Keratinocyte (primary cell): ENCODE measurements at regions not wholly inside any gene's neighbourhood (a gene's known extent, or its start where the extent isn't known, plus 50 kb on each side); places are given as distances from the start of the nearest gene placed in this dataset.

Experiments used
- DNase-seq: peaks from one replicate; pipeline ENCODE4 v3.0.0-alpha.2; 2011; ENCODE audit warnings: low read depth, missing footprints, low spot score
- FAIRE-seq: peaks from 2 replicates; lab custom pipeline; 2011; peaks lifted over from hg19 to GRCh38; lab: Jason Lieb, UNC
- H2AFZ ChIP-seq: 2 replicates; pipeline ENCODE4 v1.6.0; 2012; ENCODE audit warnings: low read length, control low read depth, inconsistent platforms; ENCODE audit not compliant: control insufficient read depth
- H3K27ac ChIP-seq: 2 replicates; pipeline ENCODE4 v1.5.1; 2011; ENCODE audit warnings: low read length; ENCODE audit not compliant: control insufficient read depth, insufficient read depth
- H3K27me3 ChIP-seq: 3 replicates; pipeline ENCODE4 v1.6.0; 2011; ENCODE audit warnings: low read length; ENCODE audit not compliant: control insufficient read depth, insufficient read depth; ENCODE audit errors: extremely low read depth
- H3K36me3 ChIP-seq, 2 experiments: 2 replicates in 1 of 2; 3 replicates in 1 of 2; pipeline ENCODE4 v1.5.1; 2011; ENCODE audit warnings: low read length in 2 of 2, mild to moderate bottlenecking in 1 of 2; ENCODE audit not compliant: control insufficient read depth in 2 of 2, insufficient read depth in 2 of 2; ENCODE audit errors: extremely low read depth in 1 of 2
- H3K4me1 ChIP-seq: 3 replicates; pipeline ENCODE4 v1.5.1; 2011; ENCODE audit warnings: low read length; ENCODE audit not compliant: control insufficient read depth, insufficient read depth; ENCODE audit errors: extremely low read depth
- H3K4me2 ChIP-seq: 3 replicates; pipeline ENCODE4 v1.6.0; 2011; ENCODE audit warnings: low read depth, low read length; ENCODE audit not compliant: control insufficient read depth, insufficient read depth; ENCODE audit errors: extremely low read depth
- H3K4me3 ChIP-seq, 3 experiments: fragments of 200-600 bp in 1 of 3; sonication (generic) in 1 of 3; 2 replicates in 2 of 3; 3 replicates in 1 of 3; pipeline ENCODE4 v1.5.1; 2011 to 2016; ENCODE audit warnings: low read length in 3 of 3, mild to moderate bottlenecking in 3 of 3, control low read depth in 2 of 3, inconsistent platforms in 1 of 3, low read depth in 1 of 3, mixed read lengths in 1 of 3, mixed run types in 1 of 3, moderate library complexity in 1 of 3; ENCODE audit not compliant: control insufficient read depth in 2 of 3, insufficient read depth in 2 of 3; ENCODE audit errors: extremely low read depth in 1 of 3
- H3K79me2 ChIP-seq: 2 replicates; pipeline ENCODE4 v1.6.0; 2012; ENCODE audit warnings: low read length; ENCODE audit not compliant: control insufficient read depth, insufficient read depth
- H3K9ac ChIP-seq: 3 replicates; pipeline ENCODE4 v1.6.0; 2011; ENCODE audit warnings: low read length; ENCODE audit not compliant: control insufficient read depth, insufficient read depth; ENCODE audit errors: extremely low read depth
- H3K9me1 ChIP-seq: 3 replicates; pipeline ENCODE4 v1.6.0; 2011; ENCODE audit warnings: low read length; ENCODE audit not compliant: control insufficient read depth, insufficient read depth; ENCODE audit errors: extremely low read depth
- H3K9me3 ChIP-seq: 2 replicates; pipeline ENCODE4 v1.5.1; 2012; ENCODE audit warnings: low read depth, low read length; ENCODE audit not compliant: control insufficient read depth
- H4K20me1 ChIP-seq: 3 replicates; pipeline ENCODE4 v1.6.0; 2011; ENCODE audit warnings: low read length; ENCODE audit not compliant: control insufficient read depth, insufficient read depth; ENCODE audit errors: extremely low read depth
- EZH2 ChIP-seq: IDR thresholded peaks from one replicate; pipeline ENCODE4 v1.6.1; 2012; ENCODE audit warnings: inconsistent platforms, mild to moderate bottlenecking, low read length, moderate library complexity
- dilution Hi-C: fragments of 300-500 bp; cut with MboI; formaldehyde crosslinking; loops from one replicate; pipeline ENCODE4 v1.7.0; 2020; ENCODE audit warnings: low sequenced_read_pairs; ENCODE audit not compliant: extremely low pct_ligation_motif_present
- TF ChIP-seq, protein P1 (sequence below), 3 experiments: IDR thresholded peaks in 1 of 3; conservative IDR thresholded peaks in 1 of 3; optimal IDR thresholded peaks in 1 of 3; 2 replicates in 2 of 3; 3 replicates in 1 of 3; pipeline versions ENCODE3 to v1.5.1; 2011; ENCODE audit warnings: low read length in 3 of 3, mild to moderate bottlenecking in 3 of 3, moderate library complexity in 2 of 3, control low read depth in 1 of 3, inconsistent platforms in 1 of 3; ENCODE audit not compliant: insufficient read depth in 2 of 3; ENCODE audit errors: extremely low read depth in 1 of 3

DNA sequence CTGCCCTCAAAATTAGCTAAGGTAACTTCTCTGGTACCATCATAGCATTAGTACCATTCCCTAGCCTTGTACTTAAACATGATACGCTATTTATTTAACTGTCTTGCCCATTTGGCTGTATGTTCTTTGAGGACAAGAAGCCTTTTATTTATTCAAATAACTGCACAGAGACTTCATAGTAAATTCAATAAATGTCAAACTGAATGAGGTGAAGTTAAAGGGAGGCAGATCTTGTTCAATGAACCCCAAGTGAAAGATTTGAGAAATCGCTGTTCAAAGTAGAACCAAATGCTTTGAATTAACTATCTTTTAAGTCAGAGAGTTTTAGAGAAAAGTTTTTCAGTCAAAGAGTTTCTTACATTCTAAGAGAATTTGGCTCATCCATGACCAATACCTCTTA is 203.6 kb downstream of the GXYLT1 start:
- Histone ChIP-seq H3K9me3 (no peaks in the 10 kb centered on the region), H3K4me2 (no peak overlapping the region), H3K4me3 (no peak overlapping the region), H2AFZ (no peak overlapping the region), H3K9me1 (no peaks in the 10 kb centered on the region), H3K9ac (no peak overlapping the region), H3K27me3 (no peaks in the 10 kb centered on the region), H3K36me3 (no peaks in the 10 kb centered on the region), H3K79me2 (no peaks in the 10 kb centered on the region), H3K27ac (no peak overlapping the region), H4K20me1 (no peaks in the 10 kb centered on the region), H3K4me1 (no peaks in the 10 kb centered on the region)
- TF ChIP-seq, protein P1, sequence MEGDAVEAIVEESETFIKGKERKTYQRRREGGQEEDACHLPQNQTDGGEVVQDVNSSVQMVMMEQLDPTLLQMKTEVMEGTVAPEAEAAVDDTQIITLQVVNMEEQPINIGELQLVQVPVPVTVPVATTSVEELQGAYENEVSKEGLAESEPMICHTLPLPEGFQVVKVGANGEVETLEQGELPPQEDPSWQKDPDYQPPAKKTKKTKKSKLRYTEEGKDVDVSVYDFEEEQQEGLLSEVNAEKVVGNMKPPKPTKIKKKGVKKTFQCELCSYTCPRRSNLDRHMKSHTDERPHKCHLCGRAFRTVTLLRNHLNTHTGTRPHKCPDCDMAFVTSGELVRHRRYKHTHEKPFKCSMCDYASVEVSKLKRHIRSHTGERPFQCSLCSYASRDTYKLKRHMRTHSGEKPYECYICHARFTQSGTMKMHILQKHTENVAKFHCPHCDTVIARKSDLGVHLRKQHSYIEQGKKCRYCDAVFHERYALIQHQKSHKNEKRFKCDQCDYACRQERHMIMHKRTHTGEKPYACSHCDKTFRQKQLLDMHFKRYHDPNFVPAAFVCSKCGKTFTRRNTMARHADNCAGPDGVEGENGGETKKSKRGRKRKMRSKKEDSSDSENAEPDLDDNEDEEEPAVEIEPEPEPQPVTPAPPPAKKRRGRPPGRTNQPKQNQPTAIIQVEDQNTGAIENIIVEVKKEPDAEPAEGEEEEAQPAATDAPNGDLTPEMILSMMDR (optimal IDR thresholded peaks at IDR 0.05 in 1 of 3, IDR thresholded peaks at IDR 0.05 in 1 of 3, conservative IDR thresholded peaks at IDR 0.05 in 1 of 3; ENCODE audit: extremely low read depth in 1 of 3, insufficient read depth in 2 of 3, low read length in 3 of 3), result no peak
- no peak for TF ChIP-seq EZH2
- DNase-seq (no peak), FAIRE-seq (no peak)
- dilution Hi-C loops, result no loop called here

- Histone ChIP-seq H3K9ac (no peak overlapping the region), H3K9me3 (no peaks in the 10 kb centered on the region), H3K9me1 (no peaks in the 10 kb centered on the region), H2AFZ (no peak overlapping the region), H3K36me3 (no peaks in the 10 kb centered on the region), H3K27ac (no peak overlapping the region), H3K79me2 (no peaks in the 10 kb centered on the region), H4K20me1 (no peaks in the 10 kb centered on the region), H3K27me3 (no peaks in the 10 kb centered on the region), H3K4me3 (no peak overlapping the region), H3K4me1 (no peaks in the 10 kb centered on the region), H3K4me2 (no peak overlapping the region)
- no peak for DNase-seq
- TF ChIP-seq EZH2, result no peak
- TF ChIP-seq, protein P1 (optimal IDR thresholded peaks at IDR 0.05 in 1 of 3, IDR thresholded peaks at IDR 0.05 in 1 of 3, conservative IDR thresholded peaks at IDR 0.05 in 1 of 3; ENCODE audit: extremely low read depth in 1 of 3, insufficient read depth in 2 of 3, low read length in 3 of 3), result no peak
- dilution Hi-C loops, result no loop called here
- no peak for FAIRE-seq
These were observed 204.1 kb downstream of the GXYLT1 start for GRCh38 chr12:41940571-41940970.
